ENCODE measurements at regions not wholly inside any gene's neighbourhood (a gene's known extent, or its start where the extent isn't known, plus 50 kb on each side); places are given as distances from the start of the nearest gene placed in this dataset.
"Not testable (repeated sequence)": the region's sequence is repeated elsewhere in the genome, so short reads cannot be mapped to it uniquely, and the experiment has no call there.

DNA sequence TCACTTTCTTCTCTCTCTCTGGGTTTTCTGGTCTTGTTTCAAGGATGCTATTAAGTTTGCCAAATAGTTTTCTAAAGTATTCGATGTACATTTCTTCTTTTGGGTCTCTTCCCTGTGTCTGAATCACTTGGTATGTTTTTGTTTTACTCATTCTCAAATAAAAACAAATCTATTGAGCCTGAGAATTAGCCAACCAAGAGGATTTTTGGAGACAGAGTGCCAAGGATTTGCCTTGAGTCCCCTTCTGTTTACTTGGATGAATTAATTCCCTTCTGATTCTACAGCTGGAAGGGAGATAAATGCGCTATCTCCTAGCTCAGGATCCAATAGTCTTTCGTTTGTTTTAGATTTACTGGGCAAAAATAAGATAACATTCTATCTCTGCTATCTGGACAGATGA is 255.5 kb downstream of the SYT10 start:
- Mint-ChIP-seq H3K9me3 (ENCODE audit: low read depth) (peaks cover 19% of the 10 kb centered on the region), H3K36me3 (ENCODE audit: insufficient read depth) (peaks cover 2% of the 10 kb centered on the region), H3K27ac (no peak overlapping the region), H3K27me3 (no peaks in the 10 kb centered on the region), H3K4me1 (ENCODE audit: low read depth) (peaks cover 9% of the 10 kb centered on the region), H3K4me3 (ENCODE audit: low read depth) (no peak overlapping the region)
- TF ChIP-seq, protein P1, sequence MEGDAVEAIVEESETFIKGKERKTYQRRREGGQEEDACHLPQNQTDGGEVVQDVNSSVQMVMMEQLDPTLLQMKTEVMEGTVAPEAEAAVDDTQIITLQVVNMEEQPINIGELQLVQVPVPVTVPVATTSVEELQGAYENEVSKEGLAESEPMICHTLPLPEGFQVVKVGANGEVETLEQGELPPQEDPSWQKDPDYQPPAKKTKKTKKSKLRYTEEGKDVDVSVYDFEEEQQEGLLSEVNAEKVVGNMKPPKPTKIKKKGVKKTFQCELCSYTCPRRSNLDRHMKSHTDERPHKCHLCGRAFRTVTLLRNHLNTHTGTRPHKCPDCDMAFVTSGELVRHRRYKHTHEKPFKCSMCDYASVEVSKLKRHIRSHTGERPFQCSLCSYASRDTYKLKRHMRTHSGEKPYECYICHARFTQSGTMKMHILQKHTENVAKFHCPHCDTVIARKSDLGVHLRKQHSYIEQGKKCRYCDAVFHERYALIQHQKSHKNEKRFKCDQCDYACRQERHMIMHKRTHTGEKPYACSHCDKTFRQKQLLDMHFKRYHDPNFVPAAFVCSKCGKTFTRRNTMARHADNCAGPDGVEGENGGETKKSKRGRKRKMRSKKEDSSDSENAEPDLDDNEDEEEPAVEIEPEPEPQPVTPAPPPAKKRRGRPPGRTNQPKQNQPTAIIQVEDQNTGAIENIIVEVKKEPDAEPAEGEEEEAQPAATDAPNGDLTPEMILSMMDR (IDR thresholded peaks at IDR 0.05; ENCODE audit: unreplicated experiment): no peak
- no peak for DNase-seq (ENCODE audit: low spot score, unreplicated experiment)

DNA sequence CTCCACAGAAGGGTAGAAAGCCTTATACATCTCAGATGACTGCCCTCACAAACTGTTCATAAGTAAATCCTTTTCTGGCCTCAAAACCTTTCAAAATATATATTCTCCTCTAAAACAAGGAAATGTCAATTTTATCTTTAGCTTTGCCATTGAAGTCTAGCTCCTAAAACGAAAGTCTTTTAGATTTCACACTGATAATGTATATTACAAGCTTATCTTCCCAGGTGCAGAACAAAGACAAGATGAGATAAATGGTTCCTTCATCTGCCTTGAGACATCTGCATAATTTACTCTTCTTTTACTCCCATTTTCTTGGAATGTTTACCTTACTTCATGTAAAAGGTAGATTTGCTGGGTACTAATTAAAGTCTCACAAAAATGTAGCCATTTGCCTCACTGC is 257.1 kb downstream of the SYT10 start:
- Mint-ChIP-seq H3K9me3 (ENCODE audit: low read depth) (peaks cover 17% of the 10 kb centered on the region), H3K4me1 (ENCODE audit: low read depth) (peaks cover 9% of the 10 kb centered on the region), H3K27ac (no peak overlapping the region), H3K27me3 (no peaks in the 10 kb centered on the region), H3K4me3 (ENCODE audit: low read depth) (no peak overlapping the region), H3K36me3 (ENCODE audit: insufficient read depth) (peaks cover 2% of the 10 kb centered on the region)
- TF ChIP-seq, protein P1 (IDR thresholded peaks at IDR 0.05; ENCODE audit: unreplicated experiment): no peak
- no peak for DNase-seq (ENCODE audit: low spot score, unreplicated experiment)

GRCh38 chr12:33180918-33181317 is 258.7 kb downstream of the SYT10 start:
- H3K9me3 Mint-ChIP-seq (ENCODE audit: low read depth): peaks cover 17% of the 10 kb centered on the region
- H3K4me3 Mint-ChIP-seq (ENCODE audit: low read depth): no peak overlapping the region
- no peak overlapping the region for H3K27ac Mint-ChIP-seq
- H3K4me1 Mint-ChIP-seq (ENCODE audit: low read depth): peaks cover 9% of the 10 kb centered on the region
- no peaks in the 10 kb centered on the region for H3K27me3 Mint-ChIP-seq
- DNase-seq (ENCODE audit: low spot score, unreplicated experiment): no peak
- TF ChIP-seq, protein P1 (IDR thresholded peaks at IDR 0.05; ENCODE audit: unreplicated experiment): no peak
- peaks cover 2% of the 10 kb centered on the region for H3K36me3 Mint-ChIP-seq (ENCODE audit: insufficient read depth)

DNA sequence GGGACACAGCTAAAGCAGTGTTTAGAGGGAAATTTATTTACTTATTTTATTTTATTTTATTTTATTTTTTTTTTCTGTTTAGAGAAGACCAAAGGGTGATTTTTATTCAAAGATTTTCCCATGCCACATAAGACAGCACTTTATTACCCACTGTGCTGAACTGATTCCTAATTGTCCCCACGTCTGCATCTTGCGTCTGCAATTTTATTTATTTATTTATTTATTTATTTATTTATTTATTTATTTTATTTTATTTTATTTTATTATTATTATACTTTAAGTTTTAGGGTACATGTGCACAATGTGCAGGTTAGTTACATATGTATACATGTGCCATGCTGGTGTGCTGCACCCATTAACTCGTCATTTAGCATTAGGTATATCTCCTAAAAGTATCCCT is 269.7 kb upstream of the PKP2 start:
- not testable (repeated sequence) for H3K4me1 Mint-ChIP-seq (ENCODE audit: low read depth); DNase-seq (ENCODE audit: low spot score, unreplicated experiment); H3K27me3 Mint-ChIP-seq; H3K36me3 Mint-ChIP-seq (ENCODE audit: insufficient read depth); H3K4me3 Mint-ChIP-seq (ENCODE audit: low read depth); H3K27ac Mint-ChIP-seq
- H3K9me3 Mint-ChIP-seq (ENCODE audit: low read depth): peaks cover 30% of the 10 kb centered on the region

GRCh38 chr12:33156042-33156441 is 259.5 kb upstream of the PKP2 start:
- Mint-ChIP-seq H3K9me3 (ENCODE audit: low read depth) (peaks cover 23% of the 10 kb centered on the region), H3K4me1 (ENCODE audit: low read depth) (no peaks in the 10 kb centered on the region), H3K36me3 (ENCODE audit: insufficient read depth) (peaks cover 2% of the 10 kb centered on the region), H3K27ac (no peak overlapping the region), H3K4me3 (ENCODE audit: low read depth) (no peak overlapping the region), H3K27me3 (no peaks in the 10 kb centered on the region)
- TF ChIP-seq, protein P1 (IDR thresholded peaks at IDR 0.05; ENCODE audit: unreplicated experiment): no peak
- no peak for DNase-seq (ENCODE audit: low spot score, unreplicated experiment)

DNA sequence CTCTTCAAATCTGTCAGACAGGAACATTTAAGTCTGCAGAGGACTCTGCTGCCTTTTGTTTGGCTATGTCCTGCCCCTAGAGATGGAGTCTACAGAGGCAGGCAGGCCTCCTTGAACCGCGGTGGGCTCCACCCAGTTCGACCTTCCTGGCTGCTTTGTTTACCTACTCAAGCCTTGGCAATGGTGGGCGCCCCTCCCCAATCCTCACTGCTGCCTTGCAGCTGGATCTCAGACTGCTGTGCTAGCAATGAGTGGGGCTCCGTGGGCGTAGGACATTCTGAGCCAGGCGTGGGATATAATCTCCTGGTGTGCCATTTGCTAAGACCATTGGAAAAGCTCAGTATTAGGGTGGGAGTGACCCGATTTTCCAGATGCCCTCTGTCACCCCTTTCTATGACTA is 250.7 kb upstream of the PKP2 start:
- peaks cover 40% of the 10 kb centered on the region for H3K9me3 Mint-ChIP-seq (ENCODE audit: low read depth)
- H3K27me3 Mint-ChIP-seq; H3K27ac Mint-ChIP-seq; H3K4me3 Mint-ChIP-seq (ENCODE audit: low read depth); H3K36me3 Mint-ChIP-seq (ENCODE audit: insufficient read depth); H3K4me1 Mint-ChIP-seq (ENCODE audit: low read depth); DNase-seq (ENCODE audit: low spot score, unreplicated experiment): not testable (repeated sequence)
